Upper lobe of right lung (tissue), 1 donor: ENCODE measurements at regions not wholly inside any gene's neighbourhood (a gene's known extent, or its start where the extent isn't known, plus 50 kb on each side); places are given as distances from the start of the nearest gene placed in this dataset.

Experiments
- ATAC-seq: fragments of 200-7000 bp; cut with Tn5 transposase; one replicate; pipeline ENCODE4 v1.9.1; 2020; ENCODE audit warnings: mild to moderate bottlenecking, moderate library complexity
- DNase-seq: peaks from one replicate; pipeline ENCODE4 v3.0.0-alpha.2; 2020
- H3K27ac ChIP-seq: fragments of 200-600 bp; one replicate; pipeline ENCODE4 v1.8.0; 2022
- H3K27me3 ChIP-seq: fragments of 200-600 bp; one replicate; pipeline ENCODE4 v1.8.0; 2022; ENCODE audit warnings: mild to moderate bottlenecking
- H3K36me3 ChIP-seq: fragments of 200-600 bp; one replicate; pipeline ENCODE4 v1.8.0; 2022
- H3K4me1 ChIP-seq: fragments of 200-600 bp; one replicate; pipeline ENCODE4 v1.8.0; 2022
- H3K4me3 ChIP-seq: fragments of 200-600 bp; one replicate; pipeline ENCODE4 v1.8.0; 2022; ENCODE audit warnings: mild to moderate bottlenecking
- H3K9me3 ChIP-seq: fragments of 200-600 bp; one replicate; pipeline ENCODE4 v1.8.0; 2022
- intact Hi-C: fragments of 100-400 bp; cut with DNase I; formaldehyde crosslinking; loops from one replicate; pipeline ENCODE4 v1.11.0; 2022
- TF ChIP-seq, protein P1 (sequence below): fragments of 200-600 bp; IDR thresholded peaks from one replicate; pipeline ENCODE4 v1.8.0; 2022; ENCODE audit warnings: antibody characterized with exemption
- donor health status: DM: no; HTN: yes; CAD: no; lungs with severe emphysema.

DNA sequence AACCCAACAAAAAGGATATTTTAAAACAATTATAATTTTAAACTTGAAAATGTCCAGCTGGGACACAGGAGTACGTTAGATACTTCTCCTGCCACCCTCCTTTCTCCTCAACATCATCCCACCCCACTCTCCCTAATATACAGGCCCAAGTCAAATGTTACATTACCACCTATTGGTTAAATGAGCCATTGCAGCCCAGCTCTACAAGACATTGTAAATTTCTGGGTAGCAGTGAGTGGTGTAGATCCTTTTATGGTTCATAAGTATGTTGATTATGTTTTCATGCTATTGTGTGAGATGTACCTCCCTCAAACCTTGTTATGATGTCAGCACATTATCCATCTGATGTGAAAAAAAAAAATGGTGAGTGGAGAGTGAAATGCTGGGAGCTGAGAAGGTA, 187.1 kb upstream of the BCOR start:
- intact Hi-C loops, result no loop called here
- no peak for ATAC-seq
- Histone ChIP-seq H3K9me3 (no peaks in the 10 kb centered on the region), H3K27me3 (no peaks in the 10 kb centered on the region), H3K27ac (no peak overlapping the region), H3K4me1 (no peaks in the 10 kb centered on the region), H3K4me3 (no peak overlapping the region), H3K36me3 (no peaks in the 10 kb centered on the region)
- no peak for DNase-seq
- TF ChIP-seq, protein P1, sequence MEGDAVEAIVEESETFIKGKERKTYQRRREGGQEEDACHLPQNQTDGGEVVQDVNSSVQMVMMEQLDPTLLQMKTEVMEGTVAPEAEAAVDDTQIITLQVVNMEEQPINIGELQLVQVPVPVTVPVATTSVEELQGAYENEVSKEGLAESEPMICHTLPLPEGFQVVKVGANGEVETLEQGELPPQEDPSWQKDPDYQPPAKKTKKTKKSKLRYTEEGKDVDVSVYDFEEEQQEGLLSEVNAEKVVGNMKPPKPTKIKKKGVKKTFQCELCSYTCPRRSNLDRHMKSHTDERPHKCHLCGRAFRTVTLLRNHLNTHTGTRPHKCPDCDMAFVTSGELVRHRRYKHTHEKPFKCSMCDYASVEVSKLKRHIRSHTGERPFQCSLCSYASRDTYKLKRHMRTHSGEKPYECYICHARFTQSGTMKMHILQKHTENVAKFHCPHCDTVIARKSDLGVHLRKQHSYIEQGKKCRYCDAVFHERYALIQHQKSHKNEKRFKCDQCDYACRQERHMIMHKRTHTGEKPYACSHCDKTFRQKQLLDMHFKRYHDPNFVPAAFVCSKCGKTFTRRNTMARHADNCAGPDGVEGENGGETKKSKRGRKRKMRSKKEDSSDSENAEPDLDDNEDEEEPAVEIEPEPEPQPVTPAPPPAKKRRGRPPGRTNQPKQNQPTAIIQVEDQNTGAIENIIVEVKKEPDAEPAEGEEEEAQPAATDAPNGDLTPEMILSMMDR, result no peak

DNA sequence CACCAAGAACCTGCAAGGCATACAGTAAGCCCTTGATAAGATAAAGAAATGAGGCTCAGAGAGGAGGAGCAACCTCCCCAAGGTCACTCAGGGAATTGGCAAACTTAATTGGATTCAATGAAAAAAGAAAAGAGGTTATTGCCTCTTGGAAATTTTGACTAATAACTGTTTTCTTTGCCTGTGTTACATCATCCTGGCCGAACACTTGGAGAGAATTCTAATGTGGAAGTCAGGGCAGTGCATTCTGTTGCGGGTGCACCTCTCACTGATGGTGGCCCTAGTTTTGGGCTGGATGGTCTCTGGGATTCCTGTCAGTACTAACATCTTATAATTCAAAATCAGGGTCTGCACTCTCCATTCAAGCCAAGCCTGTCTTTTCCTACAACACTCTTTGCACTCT, 186.2 kb upstream of the BCOR start:
- H3K36me3 ChIP-seq, result no peaks in the 10 kb centered on the region
- TF ChIP-seq, protein P1, result no peak
- intact Hi-C loops, result no loop called here
- H3K4me3 ChIP-seq, result no peak overlapping the region
- H3K9me3 ChIP-seq, result no peaks in the 10 kb centered on the region
- H3K4me1 ChIP-seq, result no peaks in the 10 kb centered on the region
- no peaks in the 10 kb centered on the region for H3K27me3 ChIP-seq
- no peak for ATAC-seq
- DNase-seq, result no peak
- no peak overlapping the region for H3K27ac ChIP-seq

DNA sequence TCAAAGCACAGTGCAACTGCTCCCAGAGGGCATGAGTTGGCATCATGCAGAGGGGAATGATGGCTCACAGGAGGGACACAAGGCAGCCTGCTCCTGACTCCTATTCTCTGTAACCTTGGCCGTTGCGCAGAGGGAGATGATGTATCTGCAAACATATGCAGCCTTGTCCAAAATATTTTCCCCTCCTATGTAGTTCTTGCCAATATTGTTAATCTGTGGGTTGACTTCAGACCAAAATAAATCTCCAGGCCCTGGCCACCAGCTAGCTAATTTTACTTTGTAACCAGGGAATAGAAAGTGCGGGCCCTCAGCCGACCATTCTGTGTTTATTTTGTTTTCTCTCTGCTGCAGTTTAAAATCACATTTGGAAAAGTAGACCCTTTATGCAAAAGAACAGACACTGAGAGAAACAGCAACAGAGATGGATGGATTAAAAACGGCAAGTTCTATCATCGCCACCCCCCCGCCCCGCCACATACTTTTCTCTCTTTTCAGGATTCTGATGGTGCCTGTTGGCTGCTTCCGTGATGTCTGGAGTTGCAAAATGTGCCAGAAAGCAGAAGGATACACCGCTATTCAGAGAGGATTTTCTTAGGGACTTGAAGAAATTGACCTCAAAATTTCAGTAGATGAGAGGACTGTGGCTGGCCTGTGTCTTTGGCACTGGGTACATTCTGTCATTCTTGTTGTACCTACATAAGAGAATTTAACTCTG, 185.3 kb upstream of the BCOR start:
- H3K4me1 ChIP-seq, result no peaks in the 10 kb centered on the region
- intact Hi-C loops, result no loop called here
- no peaks in the 10 kb centered on the region for H3K9me3 ChIP-seq
- no peaks in the 10 kb centered on the region for H3K36me3 ChIP-seq
- TF ChIP-seq, protein P1, result no peak
- no peaks in the 10 kb centered on the region for H3K27me3 ChIP-seq
- ATAC-seq, result no peak
- DNase-seq, result no peak
- no peak overlapping the region for H3K4me3 ChIP-seq
- H3K27ac ChIP-seq, result no peak overlapping the region

DNA sequence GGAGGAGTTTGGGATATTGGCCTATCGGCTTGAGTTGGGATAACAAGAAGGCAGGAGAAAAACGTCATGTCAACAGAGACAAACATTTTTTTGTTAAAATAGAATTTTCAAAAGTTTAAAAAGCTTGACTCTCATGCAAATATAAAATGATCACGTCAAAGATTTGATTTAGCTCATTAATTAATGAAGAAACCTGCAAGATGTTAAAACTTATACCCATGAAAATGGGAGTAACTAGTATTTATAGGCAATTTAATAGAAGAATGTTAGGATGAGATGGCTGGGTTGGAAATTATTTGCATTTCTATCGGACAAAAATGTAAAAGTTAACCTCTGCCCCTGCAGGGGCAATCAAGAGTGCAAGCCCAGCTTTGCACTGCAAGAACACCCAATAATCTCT, 184.6 kb upstream of the BCOR start:
- TF ChIP-seq, protein P1, result no peak
- Histone ChIP-seq H3K36me3 (no peaks in the 10 kb centered on the region), H3K27me3 (no peaks in the 10 kb centered on the region), H3K4me1 (no peaks in the 10 kb centered on the region), H3K27ac (no peak overlapping the region), H3K4me3 (no peak overlapping the region), H3K9me3 (no peaks in the 10 kb centered on the region)
- no peak for DNase-seq
- no peak for ATAC-seq
- intact Hi-C loops, result no loop called here

DNA sequence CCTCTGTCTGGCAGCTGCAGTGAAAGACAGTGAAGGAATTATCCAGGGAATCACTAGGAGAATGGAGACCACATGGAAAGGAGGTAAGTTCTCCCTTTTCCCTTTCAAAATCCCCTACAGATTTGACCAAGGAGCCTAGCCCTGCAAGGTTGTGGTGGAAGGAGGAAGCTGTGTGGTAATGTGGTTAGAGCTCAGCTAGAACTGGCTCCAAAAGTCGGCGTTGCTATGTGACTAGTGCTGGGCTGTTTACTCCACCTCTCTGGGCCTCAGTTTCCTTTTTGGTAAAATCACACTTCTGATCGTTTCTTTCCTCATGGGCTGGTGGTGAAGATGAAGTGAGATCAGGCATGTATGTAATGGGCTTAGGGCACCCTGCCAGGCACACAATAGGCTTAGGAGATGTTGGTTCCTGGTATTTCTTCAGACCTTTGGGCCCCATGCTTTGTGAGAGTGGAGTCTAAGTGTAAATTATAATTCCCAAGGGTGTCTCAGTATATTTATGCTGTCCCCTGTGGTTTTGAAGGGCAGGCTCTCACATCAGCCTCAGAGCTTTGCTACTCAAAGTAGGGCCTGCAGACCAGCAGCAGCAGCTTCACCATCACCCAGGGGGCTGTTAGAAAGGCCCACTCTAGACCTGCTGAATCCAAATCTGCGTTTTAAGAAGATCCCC, 183.7 kb upstream of the BCOR start:
- no peak overlapping the region for H3K4me3 ChIP-seq
- intact Hi-C loops, result no loop called here
- H3K27me3 ChIP-seq, result no peaks in the 10 kb centered on the region
- H3K9me3 ChIP-seq, result no peaks in the 10 kb centered on the region
- TF ChIP-seq, protein P1, result no peak
- ATAC-seq, result no peak
- no peak for DNase-seq
- no peaks in the 10 kb centered on the region for H3K36me3 ChIP-seq
- H3K27ac ChIP-seq, result no peak overlapping the region
- H3K4me1 ChIP-seq, result no peaks in the 10 kb centered on the region
